Natural killer cell treated with Interleukin-12 subunit alpha and Interleukin-12 subunit beta and Interleukin-15 and Interleukin-18, amount 100 ng/mL, for 72 hours (primary cell): ENCODE measurements at regions not wholly inside any gene's neighbourhood (a gene's known extent, or its start where the extent isn't known, plus 50 kb on each side); places are given as distances from the start of the nearest gene placed in this dataset.
"Not testable (repeated sequence)": the region's sequence is repeated elsewhere in the genome, so short reads cannot be mapped to it uniquely, and the experiment has no call there.

Source experiments
- ATAC-seq, 2 donors: fragments of 150-1000 bp; cut with Tn5 transposase in 1 of 2; sonication (Bioruptor Pico), chemical (Tn5 transposase) in 1 of 2; 2 replicates each; pipeline ENCODE4 v1.10.0; 2021
- DNase-seq: peaks from one replicate; pipeline ENCODE4 v3.0.0; 2022; ENCODE audit warnings: low spot score
- H3K27ac Mint-ChIP-seq, 2 donors: 1 replicate in 1 of 2; 2 replicates in 1 of 2; pipeline ENCODE4 v1.8.0; 2022; ENCODE audit warnings: mixed read lengths in 2 of 2, mild to moderate bottlenecking in 1 of 2, moderate library complexity in 1 of 2
- H3K27me3 Mint-ChIP-seq, 2 donors: 1 replicate in 1 of 2; 2 replicates in 1 of 2; pipeline ENCODE4 v1.8.0; 2022; ENCODE audit warnings: mixed read lengths in 2 of 2
- H3K36me3 Mint-ChIP-seq: one replicate; pipeline ENCODE4 v1.8.0; 2022; ENCODE audit warnings: mixed read lengths
- H3K4me1 Mint-ChIP-seq, 2 donors: 1 replicate in 1 of 2; 2 replicates in 1 of 2; pipeline ENCODE4 v1.8.0; 2022; ENCODE audit warnings: low read depth in 2 of 2, mixed read lengths in 2 of 2, mild to moderate bottlenecking in 1 of 2
- H3K4me3 Mint-ChIP-seq: one replicate; pipeline ENCODE4 v1.8.0; 2022; ENCODE audit warnings: mixed read lengths
- H3K9me3 Mint-ChIP-seq: 2 replicates; pipeline ENCODE4 v1.8.0; 2022; ENCODE audit warnings: mixed read lengths

DNA sequence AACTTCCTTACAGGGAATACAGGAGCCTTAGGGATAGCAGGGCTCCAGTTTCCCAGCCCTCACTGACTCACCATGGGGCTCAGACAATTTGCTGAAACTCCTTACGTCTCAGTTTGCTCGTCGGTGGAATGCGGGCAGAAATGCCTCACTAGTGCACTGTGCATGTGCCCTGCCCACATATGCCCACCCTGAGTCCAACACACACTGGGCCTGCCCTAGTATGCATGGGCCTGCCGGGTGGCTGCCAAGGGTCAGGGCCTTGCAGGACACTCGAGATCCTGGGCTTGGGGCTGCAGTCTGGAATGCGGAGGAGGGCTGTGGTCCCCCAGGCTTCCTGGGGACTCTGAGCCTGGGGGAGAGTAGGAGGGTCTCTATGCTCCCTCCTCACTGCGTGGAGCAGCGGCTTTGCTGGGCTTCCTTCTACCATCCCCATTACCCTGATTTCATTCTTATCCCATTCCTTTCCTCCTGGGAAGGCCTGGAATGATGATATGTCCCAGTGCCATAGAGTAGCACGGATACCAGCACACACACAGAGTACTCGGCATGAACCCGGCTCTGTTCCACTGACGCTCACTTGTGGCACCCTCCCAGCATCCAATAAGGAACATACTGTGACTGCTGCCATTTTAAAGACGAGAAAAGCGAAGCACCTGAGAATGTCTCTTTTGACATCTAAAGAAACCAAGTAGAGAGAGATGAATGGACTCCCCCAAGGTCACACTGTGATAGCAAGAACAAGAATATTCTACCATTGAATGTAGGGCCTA is 124.2 kb downstream of the ASB7 start:
- ATAC-seq (peak in 1 of 2 donors; percentile 22), DNase-seq (no peak)
- Mint-ChIP-seq H3K27me3 (peaks cover 0 to 9% of the 10 kb centered on the region in 2 donors), H3K9me3 (no peaks in the 10 kb centered on the region), H3K4me3 (no peak overlapping the region), H3K4me1 (no peaks in the 10 kb centered on the region), H3K27ac (no peak overlapping the region), H3K36me3 (no peaks in the 10 kb centered on the region)

DNA sequence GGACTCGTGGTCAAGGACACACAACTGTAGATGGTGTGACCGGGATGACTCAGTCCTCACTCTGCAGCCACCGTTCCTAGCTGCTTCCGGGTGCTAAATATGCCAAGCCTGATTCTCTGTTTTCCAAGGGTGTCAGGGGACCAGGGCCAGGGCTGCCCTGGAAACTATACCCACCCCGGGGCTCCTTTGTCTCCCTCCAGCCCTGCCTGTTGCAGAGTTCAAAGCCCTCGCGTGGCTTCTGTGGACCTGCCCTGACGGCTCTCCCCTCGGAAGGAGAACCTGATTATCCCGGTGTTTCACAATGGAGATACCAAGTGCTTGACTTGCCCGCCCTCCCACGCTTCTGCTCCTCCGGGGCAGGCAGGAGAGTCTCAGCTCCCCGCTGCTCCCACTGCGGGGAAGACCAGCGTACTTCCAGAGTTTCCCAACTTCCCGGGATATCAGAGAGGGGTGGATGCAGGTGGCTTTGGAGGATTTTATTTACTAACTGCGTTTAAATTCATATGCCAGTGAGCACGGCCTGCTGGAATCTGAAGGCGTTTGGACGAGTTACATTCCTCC is 125.0 kb downstream of the ASB7 start:
- ATAC-seq (no peak), DNase-seq (no peak)
- Mint-ChIP-seq H3K4me3 (no peak overlapping the region), H3K27ac (no peak overlapping the region), H3K4me1 (no peaks in the 10 kb centered on the region), H3K27me3 (peaks cover 0 to 9% of the 10 kb centered on the region in 2 donors), H3K36me3 (no peaks in the 10 kb centered on the region), H3K9me3 (no peaks in the 10 kb centered on the region)

DNA sequence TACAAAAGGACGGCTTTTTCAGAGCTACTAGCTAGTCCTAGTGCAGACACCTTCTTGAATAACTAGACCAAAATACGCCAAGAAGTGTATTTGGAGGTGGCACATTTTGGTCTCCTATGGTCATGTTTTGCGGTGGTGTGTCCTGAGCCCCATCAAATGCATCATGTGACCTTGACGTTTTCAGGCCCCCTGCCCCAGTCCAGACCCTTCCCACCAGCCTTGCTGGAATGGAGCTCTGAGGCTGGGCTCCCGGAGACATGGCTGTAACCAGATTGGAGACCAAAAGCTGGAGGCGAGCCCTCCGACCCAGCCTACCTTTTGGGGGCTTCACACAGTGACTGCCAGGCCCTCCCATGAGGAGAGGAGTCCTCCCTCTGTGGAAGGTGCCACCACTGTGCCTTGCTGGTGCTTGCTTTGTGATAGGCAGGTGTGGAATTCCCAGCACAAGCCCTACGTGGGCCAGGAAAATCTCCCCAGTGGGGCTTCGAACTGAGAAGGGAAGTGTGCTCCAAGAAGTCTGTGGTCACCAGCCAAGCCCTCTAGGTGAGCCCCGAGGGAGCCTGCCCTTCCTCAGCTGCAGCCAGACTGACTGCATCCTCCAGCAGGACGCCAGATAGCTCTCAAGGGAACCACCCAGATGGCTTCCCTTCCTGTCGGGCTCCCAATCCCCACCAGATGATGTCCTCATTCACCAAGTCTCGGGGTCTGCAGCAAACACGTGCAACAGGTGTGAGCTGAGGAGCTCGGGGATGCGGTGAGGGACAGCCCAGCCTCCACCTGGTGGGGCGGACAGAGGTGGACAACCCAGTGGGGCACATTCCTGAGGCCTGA is 126.2 kb downstream of the ASB7 start:
- ATAC-seq (no peak), DNase-seq (no peak)
- Mint-ChIP-seq H3K27me3 (peaks cover 0 to under 1% of the 10 kb centered on the region in 2 donors), H3K27ac (no peak overlapping the region), H3K36me3 (no peaks in the 10 kb centered on the region), H3K9me3 (no peaks in the 10 kb centered on the region), H3K4me1 (no peaks in the 10 kb centered on the region), H3K4me3 (no peak overlapping the region)

DNA sequence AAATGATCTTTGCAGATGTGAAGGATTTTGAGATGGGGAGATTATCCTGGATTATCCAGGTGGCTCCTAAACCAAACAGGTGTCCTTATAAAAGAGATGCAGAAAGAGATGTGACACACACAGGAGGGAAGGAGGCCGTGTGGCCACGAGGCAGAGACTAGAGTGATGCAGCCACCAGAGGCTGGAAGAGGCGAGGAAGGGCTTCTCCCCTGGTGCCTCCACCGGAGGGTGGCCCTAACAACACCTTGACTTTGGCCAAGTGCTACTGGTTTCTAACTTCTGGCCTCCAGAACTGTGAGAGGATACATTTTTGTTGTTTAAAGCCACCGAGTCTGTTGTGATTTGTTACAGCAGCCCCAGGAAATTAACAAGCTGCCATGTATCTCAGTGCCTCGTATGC is 127.1 kb downstream of the ASB7 start:
- H3K27ac Mint-ChIP-seq, result no peak overlapping the region
- no peak for ATAC-seq
- no peaks in the 10 kb centered on the region for H3K4me1 Mint-ChIP-seq
- H3K4me3 Mint-ChIP-seq, result no peak overlapping the region
- DNase-seq, result no peak
- H3K9me3 Mint-ChIP-seq, result no peaks in the 10 kb centered on the region
- H3K36me3 Mint-ChIP-seq, result no peaks in the 10 kb centered on the region
- no peaks in the 10 kb centered on the region for H3K27me3 Mint-ChIP-seq

DNA sequence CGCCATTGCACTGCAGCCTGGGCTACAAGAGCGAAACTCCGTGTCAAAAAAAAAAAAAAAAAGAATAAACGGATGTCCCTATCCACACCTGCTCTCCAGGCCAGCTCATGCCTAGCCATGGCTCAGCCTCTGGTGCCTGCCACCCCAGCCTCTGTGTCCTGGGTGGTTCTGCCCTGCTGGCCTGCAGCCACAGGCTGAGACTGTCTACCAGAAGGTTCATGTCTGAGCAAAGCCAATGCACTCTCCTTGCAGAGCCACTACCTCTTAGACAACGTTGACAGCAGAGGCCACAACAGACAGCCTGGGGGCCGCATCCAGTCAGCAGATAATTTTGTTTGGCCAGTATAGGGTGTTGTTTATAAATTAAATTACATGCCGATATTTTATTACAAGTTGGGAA is 127.7 kb downstream of the ASB7 start:
- no peaks in the 10 kb centered on the region for H3K4me1 Mint-ChIP-seq
- DNase-seq, result no peak
- no peak for ATAC-seq
- no peaks in the 10 kb centered on the region for H3K36me3 Mint-ChIP-seq
- no peak overlapping the region for H3K27ac Mint-ChIP-seq
- H3K4me3 Mint-ChIP-seq, result no peak overlapping the region
- H3K9me3 Mint-ChIP-seq, result no peaks in the 10 kb centered on the region
- H3K27me3 Mint-ChIP-seq, result no peaks in the 10 kb centered on the region

DNA sequence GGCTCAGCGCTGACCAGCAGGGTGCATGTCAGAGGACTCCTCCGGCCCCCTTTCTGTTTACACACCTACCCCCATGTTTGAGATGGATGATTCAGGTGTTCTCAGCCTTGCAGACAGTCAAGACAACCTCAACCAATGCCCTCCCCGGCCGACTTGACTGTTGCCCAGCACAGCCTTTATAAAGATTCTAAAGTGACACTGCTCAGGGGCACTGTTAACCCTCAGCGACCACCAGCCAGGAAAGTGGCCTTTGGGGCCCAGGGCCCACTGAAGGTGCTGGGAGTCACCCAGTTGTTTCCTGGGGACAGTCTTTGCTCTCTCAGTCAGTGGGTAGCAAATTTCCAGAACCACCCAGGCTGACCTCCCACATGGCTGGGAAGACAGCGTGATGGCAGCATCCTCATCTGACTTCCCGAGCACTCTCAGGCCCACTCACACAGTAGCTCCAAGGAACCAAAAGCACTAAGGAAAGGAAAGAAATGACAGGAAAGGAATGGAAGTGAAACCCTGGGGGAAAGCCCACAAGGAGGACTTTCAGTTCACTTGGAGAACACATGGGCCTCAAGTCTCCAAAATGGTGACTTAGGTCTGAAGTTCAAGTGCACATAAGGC is 128.4 kb downstream of the ASB7 start:
- Mint-ChIP-seq H3K27ac (no peak overlapping the region), H3K4me3 (no peak overlapping the region), H3K36me3 (no peaks in the 10 kb centered on the region), H3K27me3 (no peaks in the 10 kb centered on the region), H3K4me1 (no peaks in the 10 kb centered on the region), H3K9me3 (no peaks in the 10 kb centered on the region)
- ATAC-seq, result no peak
- DNase-seq, result no peak

DNA sequence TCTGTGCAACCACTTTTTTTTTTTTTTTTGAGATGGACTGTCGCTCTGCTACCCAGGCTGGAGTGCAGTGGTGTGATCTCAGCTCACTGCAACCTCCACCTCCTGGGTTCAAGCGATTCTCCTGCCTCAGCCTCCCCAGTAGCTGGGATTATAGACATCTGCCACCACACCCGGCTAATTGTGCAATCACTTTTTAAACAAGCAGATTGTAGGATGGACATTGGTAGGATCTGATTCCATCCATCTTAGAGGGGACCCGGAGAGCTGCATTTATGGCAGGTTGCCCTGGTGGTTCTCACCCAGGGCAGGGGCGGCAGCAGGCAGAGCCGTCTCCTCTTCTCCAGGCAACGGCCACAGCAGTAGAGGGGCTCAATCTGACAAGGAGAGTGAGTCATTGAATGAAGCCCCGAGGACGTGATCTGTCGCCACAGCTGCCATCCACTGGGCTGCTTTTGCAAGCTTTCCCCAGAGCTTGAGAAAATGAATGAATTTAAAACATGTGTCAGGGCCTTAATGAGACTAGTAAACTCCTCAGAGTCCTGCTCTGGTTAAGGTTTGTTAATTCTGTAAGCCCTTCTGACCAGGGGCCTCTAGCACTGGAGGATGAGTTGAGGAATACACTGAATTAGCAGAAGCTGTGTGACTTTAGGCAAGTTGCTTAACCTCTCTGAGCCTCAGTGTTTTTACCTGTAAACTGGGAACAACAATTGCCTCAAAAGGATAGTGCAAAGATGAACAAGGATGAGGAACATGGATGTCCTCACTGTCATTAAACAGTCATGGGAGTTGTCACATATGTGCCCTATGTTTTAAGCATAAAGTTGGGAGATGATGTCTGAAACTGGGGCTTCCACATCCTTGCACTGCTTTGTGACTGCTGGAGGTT is 129.1 kb downstream of the ASB7 start:
- Mint-ChIP-seq H3K36me3 (no peaks in the 10 kb centered on the region), H3K4me1 (no peaks in the 10 kb centered on the region), H3K27me3 (no peaks in the 10 kb centered on the region), H3K4me3 (no peak overlapping the region), H3K27ac (no peak overlapping the region), H3K9me3 (no peaks in the 10 kb centered on the region)
- ATAC-seq (no peak), DNase-seq (no peak)

DNA sequence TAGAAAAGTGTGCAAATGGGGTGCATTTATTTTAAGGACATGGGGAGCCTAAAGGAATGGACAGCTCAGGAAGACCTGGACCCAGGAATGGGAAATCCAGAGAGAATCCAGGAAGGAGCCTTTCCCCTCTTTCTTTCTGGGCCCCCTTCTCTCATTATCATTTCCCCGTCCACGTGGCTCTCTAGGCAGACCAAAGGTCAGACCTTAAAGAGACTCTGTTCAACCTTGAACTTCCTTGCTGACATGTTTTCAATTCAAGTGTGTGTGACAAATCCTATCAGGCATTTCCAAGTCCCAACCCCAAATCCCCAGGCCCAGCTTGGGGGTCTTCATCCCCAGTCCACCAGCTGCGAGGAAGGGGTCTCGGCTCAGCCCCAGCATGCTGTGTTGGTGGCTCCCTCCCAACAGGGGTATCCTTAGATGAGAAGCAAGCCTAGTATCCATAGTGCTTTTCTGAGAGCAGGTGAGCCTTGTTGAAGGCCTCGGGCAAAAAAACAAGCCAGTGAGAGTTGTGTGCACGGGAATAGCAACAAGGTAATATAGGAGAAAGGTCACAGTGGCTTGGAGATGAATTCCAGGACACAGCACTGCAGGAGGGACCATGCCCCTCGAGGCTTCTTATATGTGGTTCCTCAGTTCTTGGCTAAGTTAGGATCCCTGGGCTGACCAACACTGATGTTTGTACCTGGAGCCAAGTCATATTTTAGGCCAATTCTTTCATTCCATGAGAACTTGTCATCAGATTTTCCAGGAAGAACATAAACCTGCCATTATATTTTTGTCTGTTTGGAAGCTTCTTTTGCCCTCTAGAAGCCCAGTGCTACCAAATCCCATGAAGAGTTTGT is 130.0 kb downstream of the ASB7 start:
- ATAC-seq (no peak), DNase-seq (no peak)
- Mint-ChIP-seq H3K27me3 (no peaks in the 10 kb centered on the region), H3K4me3 (no peak overlapping the region), H3K9me3 (no peaks in the 10 kb centered on the region), H3K36me3 (no peaks in the 10 kb centered on the region), H3K27ac (no peak overlapping the region), H3K4me1 (no peaks in the 10 kb centered on the region)

DNA sequence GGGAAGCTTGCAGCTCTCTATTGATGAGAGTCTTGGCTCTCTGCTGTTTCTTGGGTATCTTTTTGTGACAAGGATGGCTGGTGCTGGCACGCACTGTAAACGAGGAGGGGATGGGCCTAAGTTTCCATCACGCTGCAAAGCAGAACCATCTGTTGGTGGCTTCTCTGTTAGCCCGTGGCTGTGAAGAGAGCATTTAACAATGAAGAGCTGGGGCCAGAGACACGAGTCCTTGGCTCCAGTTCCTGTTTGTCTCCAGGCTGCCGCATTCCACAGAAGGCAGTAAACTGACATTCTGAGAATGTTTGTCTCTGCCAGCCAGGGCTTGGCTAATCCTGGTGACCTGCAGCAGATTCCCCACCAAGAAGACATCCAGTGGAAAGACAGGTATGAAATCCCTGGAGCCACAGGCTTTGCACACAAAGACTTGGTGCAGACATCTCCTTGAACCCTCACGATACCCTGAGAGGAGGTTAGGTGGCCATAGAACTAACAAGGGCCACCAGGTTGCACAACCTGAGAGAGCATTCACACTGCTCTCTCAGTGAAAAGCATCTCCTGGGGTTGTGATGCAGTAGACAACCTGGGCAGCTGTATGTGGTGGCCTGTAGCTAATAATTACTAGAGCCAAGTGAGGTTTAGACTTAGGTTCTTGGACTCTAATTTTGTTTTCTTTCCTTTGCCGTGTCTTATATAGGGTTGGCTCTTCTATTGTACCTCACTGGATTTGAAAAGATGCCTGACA is 130.9 kb downstream of the ASB7 start:
- Mint-ChIP-seq H3K36me3 (no peaks in the 10 kb centered on the region), H3K27me3 (no peaks in the 10 kb centered on the region), H3K4me3 (no peak overlapping the region), H3K27ac (no peak overlapping the region), H3K9me3 (no peaks in the 10 kb centered on the region), H3K4me1 (no peaks in the 10 kb centered on the region)
- ATAC-seq (no peak), DNase-seq (no peak)

DNA sequence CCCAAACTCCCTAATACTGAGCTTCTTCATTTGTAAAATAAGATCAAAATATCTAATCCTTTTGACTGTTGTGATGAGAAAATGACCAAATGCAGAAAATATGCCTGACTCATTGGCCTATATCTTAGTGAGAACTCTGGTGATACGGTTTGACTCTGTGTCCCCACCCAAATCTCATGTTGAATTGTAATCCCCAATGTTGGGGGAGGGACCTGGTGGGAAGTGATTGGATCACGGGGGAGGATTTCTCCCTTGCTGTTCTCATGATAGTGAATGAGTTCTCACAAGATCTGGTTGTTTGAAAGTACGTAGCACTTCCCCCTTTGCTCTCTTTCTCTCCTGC is 131.4 kb downstream of the ASB7 start:
- not testable (repeated sequence) for H3K27me3 Mint-ChIP-seq, H3K4me3 Mint-ChIP-seq, H3K36me3 Mint-ChIP-seq, ATAC-seq, DNase-seq, H3K9me3 Mint-ChIP-seq, H3K27ac Mint-ChIP-seq, H3K4me1 Mint-ChIP-seq

DNA sequence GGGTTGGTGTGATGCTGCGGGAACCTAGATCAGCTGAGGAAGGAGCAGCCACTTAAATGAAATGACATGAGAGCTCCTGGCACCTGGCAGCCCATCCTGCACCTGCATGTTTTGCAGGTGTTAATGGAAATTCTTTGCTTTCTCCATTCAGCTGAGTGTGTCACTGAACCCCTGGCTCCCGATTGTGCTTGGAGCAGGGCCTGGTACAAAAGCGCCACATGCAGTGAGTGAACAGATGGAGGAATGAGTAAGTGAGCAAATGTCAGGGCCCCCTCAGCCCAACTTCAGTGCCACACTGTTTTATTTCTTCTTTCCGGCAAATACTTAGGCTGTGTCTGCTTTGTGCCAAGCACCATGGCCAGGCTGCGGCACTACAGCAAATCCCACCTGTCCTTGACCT is 132.2 kb downstream of the ASB7 start:
- H3K27ac Mint-ChIP-seq, result no peak overlapping the region
- no peaks in the 10 kb centered on the region for H3K27me3 Mint-ChIP-seq
- ATAC-seq, result no peak
- H3K4me1 Mint-ChIP-seq, result no peaks in the 10 kb centered on the region
- H3K4me3 Mint-ChIP-seq, result no peak overlapping the region
- no peaks in the 10 kb centered on the region for H3K36me3 Mint-ChIP-seq
- DNase-seq, result no peak
- H3K9me3 Mint-ChIP-seq, result no peaks in the 10 kb centered on the region
